ENCODE measurements at regions not wholly inside any gene's neighbourhood (a gene's known extent, or its start where the extent isn't known, plus 50 kb on each side); places are given as distances from the start of the nearest gene placed in this dataset.

- no peak for TF ChIP-seq CTCF (IDR thresholded peaks at IDR 0.05; ENCODE audit: low read depth, low read length, missing control alignments)
- H3K4me3 ChIP-seq (ENCODE audit: low read depth, low read length): no peak overlapping the region
Measured at GRCh38 chr2:120501591-120501990, 155.7 kb downstream of the INHBB start.

GRCh38 chr2:120502357-120502756 lies 156.4 kb downstream of the INHBB start:
- TF ChIP-seq CTCF (IDR thresholded peaks at IDR 0.05; ENCODE audit: low read depth, low read length, missing control alignments): no peak
- H3K4me3 ChIP-seq (ENCODE audit: low read depth, low read length): no peak overlapping the region
- DNase-seq (ENCODE audit: low read depth): no peak

More at GRCh38 chr2:120501591-120501990, 155.7 kb downstream of the INHBB start:
- DNase-seq (ENCODE audit: low read depth): no peak

DNA sequence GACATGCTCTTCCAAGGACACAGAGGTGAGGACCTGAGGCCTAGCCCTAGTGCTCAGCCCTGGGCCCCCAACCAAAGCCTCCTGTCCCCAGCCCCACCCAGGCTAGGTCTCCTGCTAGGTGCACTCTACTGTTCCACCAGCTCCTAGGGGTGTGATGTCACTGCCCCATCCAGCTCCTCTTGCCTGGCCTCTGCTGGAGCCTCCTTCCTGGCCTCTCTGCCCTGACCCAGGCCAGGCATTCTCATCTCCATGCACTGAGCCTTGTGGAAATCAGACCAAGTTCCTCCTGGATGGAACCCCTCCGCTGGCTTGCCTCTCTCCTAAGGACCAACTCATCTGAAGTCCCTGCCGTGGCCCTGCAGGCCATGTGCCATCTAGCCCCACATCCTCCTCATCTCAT lies 156.8 kb downstream of the INHBB start:
- no peak for DNase-seq (ENCODE audit: low read depth)
- TF ChIP-seq CTCF (IDR thresholded peaks at IDR 0.05; ENCODE audit: low read depth, low read length, missing control alignments): no peak
- H3K4me3 ChIP-seq (ENCODE audit: low read depth, low read length): no peak overlapping the region

DNA sequence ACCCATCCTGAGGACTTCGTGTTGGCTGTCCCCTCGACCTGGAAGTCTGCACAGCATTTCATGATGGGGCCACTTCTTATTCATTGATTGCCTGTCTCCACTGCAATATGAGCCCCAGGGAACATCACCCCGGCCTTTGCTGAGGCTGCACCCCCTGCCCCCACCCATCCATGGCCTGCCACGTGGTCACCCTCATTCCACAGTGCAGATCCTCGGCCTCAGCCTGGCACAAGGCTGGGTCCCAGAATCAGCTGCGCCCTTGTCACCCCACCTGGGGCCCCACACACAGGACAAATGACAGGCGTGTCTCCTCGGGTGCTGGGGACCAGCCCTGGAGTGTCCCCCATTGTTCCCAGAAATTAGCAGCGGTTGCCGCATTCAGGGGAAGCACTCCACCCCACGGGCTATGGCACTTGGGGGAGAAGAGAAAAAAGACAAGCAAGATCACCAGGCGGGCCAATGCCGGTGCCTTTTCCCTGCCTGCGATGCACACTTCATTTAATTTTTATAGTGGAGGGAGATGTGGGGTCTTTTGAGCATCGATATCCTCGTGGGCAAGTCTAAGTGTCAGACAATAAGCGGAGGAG lies 157.4 kb downstream of the INHBB start:
- TF ChIP-seq CTCF (IDR thresholded peaks at IDR 0.05; ENCODE audit: low read depth, low read length, missing control alignments): no peak
- DNase-seq (ENCODE audit: low read depth): no peak
- H3K4me3 ChIP-seq (ENCODE audit: low read depth, low read length): no peak overlapping the region

GRCh38 chr2:120503793-120504571 lies 158.0 kb downstream of the INHBB start:
- no peak overlapping the region for H3K4me3 ChIP-seq (ENCODE audit: low read depth, low read length)
- TF ChIP-seq CTCF (IDR thresholded peaks at IDR 0.05; ENCODE audit: low read depth, low read length, missing control alignments): no peak
- no peak for DNase-seq (ENCODE audit: low read depth)

DNA sequence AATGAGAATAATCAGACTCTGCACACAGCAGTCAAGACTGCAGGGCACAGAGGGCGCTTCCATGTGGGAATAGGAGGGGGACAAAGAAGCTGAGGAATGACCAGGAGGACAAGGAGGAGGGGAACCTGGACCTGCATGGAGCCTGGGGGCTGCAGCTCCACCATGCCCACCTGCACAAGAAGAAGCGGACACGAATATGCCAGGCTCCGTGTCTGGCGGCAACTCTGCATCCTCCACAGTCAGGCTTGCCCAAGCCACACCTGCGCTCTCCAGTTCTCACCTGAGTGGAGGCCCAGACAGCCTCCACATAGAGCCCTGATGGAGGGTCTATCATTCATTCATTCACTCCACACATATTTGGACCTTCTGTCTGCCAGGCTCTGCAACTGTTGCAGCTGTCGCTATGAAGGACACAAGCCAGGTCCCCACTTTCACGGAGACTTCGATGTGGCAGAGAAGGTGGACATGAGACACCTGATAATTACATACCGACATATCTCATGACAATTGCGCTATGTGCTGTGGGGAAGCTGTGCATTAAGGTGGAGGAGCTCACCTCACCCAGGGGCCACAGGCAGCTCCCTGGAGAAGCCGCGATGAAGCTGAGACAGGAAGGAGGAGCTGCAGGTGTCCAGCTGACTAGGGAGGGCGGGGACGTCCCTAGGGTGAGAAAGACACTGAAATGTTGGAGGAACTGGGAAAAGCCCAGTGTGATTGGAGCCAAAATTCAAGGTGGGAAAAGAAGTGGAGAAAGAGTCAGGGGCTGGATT lies 159.2 kb downstream of the INHBB start:
- no peak overlapping the region for H3K4me3 ChIP-seq (ENCODE audit: low read depth, low read length)
- DNase-seq (ENCODE audit: low read depth): no peak
- no peak for TF ChIP-seq CTCF (IDR thresholded peaks at IDR 0.05; ENCODE audit: low read depth, low read length, missing control alignments)

All from GM12864 (cell line).